ENCODE measurements at regions not wholly inside any gene's neighbourhood (a gene's known extent, or its start where the extent isn't known, plus 50 kb on each side); places are given as distances from the start of the nearest gene placed in this dataset.

DNA sequence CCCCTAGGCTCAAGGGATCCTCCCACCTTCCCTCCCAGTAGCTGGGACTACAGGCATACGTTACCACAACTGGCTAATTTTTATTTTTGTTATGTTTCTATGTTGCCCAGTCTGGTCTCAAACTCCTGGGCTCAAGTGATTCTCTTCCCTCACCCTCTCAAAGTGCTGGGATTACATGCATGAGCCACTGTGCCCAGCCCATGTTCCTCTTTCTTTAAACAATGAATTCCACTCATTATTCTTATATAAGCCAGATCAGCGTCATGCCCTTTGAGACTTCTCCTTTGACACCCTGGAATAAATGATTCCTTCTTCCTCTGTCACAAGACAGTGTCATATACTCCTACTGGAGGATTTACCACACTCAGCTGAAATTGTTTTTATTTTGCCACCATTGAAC is 519.9 kb upstream of the SPRY2 start:
- no peak overlapping the region for H3K4me3 ChIP-seq (replicated peaks; ENCODE audit: insufficient read depth, low read length)
- no peak for DNase-seq (ENCODE audit: low read depth in 1 of 2, low spot score in 1 of 2)
- no peaks in the 10 kb centered on the region for H3K27me3 ChIP-seq (ENCODE audit: insufficient read depth, poor library complexity, severe bottlenecking)
- H3K27ac ChIP-seq (replicated peaks): no peak overlapping the region
- TF ChIP-seq POLR2AphosphoS5 (IDR thresholded peaks at IDR 0.05; ENCODE audit: low read depth): no peak
- TF ChIP-seq, protein P1, sequence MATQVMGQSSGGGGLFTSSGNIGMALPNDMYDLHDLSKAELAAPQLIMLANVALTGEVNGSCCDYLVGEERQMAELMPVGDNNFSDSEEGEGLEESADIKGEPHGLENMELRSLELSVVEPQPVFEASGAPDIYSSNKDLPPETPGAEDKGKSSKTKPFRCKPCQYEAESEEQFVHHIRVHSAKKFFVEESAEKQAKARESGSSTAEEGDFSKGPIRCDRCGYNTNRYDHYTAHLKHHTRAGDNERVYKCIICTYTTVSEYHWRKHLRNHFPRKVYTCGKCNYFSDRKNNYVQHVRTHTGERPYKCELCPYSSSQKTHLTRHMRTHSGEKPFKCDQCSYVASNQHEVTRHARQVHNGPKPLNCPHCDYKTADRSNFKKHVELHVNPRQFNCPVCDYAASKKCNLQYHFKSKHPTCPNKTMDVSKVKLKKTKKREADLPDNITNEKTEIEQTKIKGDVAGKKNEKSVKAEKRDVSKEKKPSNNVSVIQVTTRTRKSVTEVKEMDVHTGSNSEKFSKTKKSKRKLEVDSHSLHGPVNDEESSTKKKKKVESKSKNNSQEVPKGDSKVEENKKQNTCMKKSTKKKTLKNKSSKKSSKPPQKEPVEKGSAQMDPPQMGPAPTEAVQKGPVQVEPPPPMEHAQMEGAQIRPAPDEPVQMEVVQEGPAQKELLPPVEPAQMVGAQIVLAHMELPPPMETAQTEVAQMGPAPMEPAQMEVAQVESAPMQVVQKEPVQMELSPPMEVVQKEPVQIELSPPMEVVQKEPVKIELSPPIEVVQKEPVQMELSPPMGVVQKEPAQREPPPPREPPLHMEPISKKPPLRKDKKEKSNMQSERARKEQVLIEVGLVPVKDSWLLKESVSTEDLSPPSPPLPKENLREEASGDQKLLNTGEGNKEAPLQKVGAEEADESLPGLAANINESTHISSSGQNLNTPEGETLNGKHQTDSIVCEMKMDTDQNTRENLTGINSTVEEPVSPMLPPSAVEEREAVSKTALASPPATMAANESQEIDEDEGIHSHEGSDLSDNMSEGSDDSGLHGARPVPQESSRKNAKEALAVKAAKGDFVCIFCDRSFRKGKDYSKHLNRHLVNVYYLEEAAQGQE (IDR thresholded peaks at IDR 0.05; ENCODE audit: insufficient replicate concordance, low read depth): no peak

GRCh38 chr13:80858131-80858530 is 517.2 kb upstream of the SPRY2 start:
- TF ChIP-seq CTCF (IDR thresholded peaks at IDR 0.05; ENCODE audit: insufficient read depth, low read length) (no peak), SPI1 (IDR thresholded peaks at IDR 0.05; ENCODE audit: borderline replicate concordance, low read depth) (no peak), GABPA (IDR thresholded peaks at IDR 0.05; ENCODE audit: low read depth) (no peak)
- TF ChIP-seq, protein P1 (IDR thresholded peaks at IDR 0.05; ENCODE audit: insufficient replicate concordance, low read depth): no peak
- no peak overlapping the region for H3K4me3 ChIP-seq (replicated peaks; ENCODE audit: insufficient read depth, low read length)
- DNase-seq (ENCODE audit: low read depth in 1 of 2, low spot score in 1 of 2): no peak
- H3K27ac ChIP-seq (replicated peaks): no peak overlapping the region
- H3K27me3 ChIP-seq (ENCODE audit: insufficient read depth, poor library complexity, severe bottlenecking): no peaks in the 10 kb centered on the region

DNA sequence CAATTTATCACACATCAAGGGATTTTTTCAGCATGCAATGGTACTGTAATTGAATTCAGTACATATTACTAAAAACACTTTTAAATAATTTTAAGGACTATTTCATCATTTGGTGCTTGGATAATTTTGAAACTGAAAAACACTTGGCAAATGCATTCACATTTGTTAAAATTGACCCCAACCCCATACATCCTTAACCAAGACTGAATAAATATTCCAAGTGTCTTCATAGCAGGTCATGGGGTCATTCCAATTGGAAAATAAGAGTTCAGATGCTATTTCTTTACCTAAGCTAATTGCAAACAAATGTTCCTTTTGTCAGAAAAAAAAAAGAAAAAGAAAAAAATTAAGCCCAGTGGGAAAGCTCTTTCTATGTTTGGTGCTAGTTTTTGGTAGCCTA is 516.4 kb upstream of the SPRY2 start:
- H3K27me3 ChIP-seq (ENCODE audit: insufficient read depth, poor library complexity, severe bottlenecking): no peaks in the 10 kb centered on the region
- no peak for TF ChIP-seq POLR2AphosphoS5 (IDR thresholded peaks at IDR 0.05; ENCODE audit: low read depth)
- TF ChIP-seq GABPA (IDR thresholded peaks at IDR 0.05; ENCODE audit: low read depth): no peak
- TF ChIP-seq SPI1 (IDR thresholded peaks at IDR 0.05; ENCODE audit: borderline replicate concordance, low read depth): no peak
- TF ChIP-seq CTCF (IDR thresholded peaks at IDR 0.05; ENCODE audit: insufficient read depth, low read length): no peak
- TF ChIP-seq, protein P1 (IDR thresholded peaks at IDR 0.05; ENCODE audit: insufficient replicate concordance, low read depth): no peak
- H3K27ac ChIP-seq (replicated peaks): no peak overlapping the region
- no peak overlapping the region for H3K4me3 ChIP-seq (replicated peaks; ENCODE audit: insufficient read depth, low read length)
- no peak for DNase-seq (ENCODE audit: low read depth in 1 of 2, low spot score in 1 of 2)

DNA sequence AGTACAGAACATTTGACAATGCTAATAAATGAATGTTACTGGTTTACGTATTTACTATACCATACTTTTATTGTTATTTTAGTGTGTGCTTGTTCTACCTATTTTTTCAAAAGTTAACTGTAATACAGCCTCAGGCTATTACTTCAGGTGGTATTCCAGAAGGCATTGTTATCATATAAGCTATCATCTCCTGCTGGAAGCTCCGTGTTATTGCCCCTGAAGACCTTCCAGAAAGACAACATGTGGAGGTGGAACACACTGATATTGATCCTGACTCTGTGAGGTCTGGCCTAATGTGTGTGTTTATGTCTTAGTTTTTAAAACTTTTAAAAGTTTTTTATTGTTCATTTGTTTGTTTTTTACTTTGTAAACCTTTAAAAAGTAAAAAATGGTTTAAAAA is 509.8 kb upstream of the SPRY2 start:
- no peak overlapping the region for H3K4me3 ChIP-seq (replicated peaks; ENCODE audit: insufficient read depth, low read length)
- H3K27me3 ChIP-seq (ENCODE audit: insufficient read depth, poor library complexity, severe bottlenecking): no peaks in the 10 kb centered on the region
- no peak for DNase-seq (ENCODE audit: low read depth in 1 of 2, low spot score in 1 of 2)
- TF ChIP-seq POLR2AphosphoS5 (IDR thresholded peaks at IDR 0.05; ENCODE audit: low read depth): no peak
- no peak for TF ChIP-seq GABPA (IDR thresholded peaks at IDR 0.05; ENCODE audit: low read depth)
- no peak for TF ChIP-seq CTCF (IDR thresholded peaks at IDR 0.05; ENCODE audit: insufficient read depth, low read length)
- TF ChIP-seq, protein P1 (IDR thresholded peaks at IDR 0.05; ENCODE audit: insufficient replicate concordance, low read depth): no peak
- TF ChIP-seq SPI1 (IDR thresholded peaks at IDR 0.05; ENCODE audit: borderline replicate concordance, low read depth): no peak
- no peak overlapping the region for H3K27ac ChIP-seq (replicated peaks)

Data from HL-60 (cell line).